ENCODE measurements at regions not wholly inside any gene's neighbourhood (a gene's known extent, or its start where the extent isn't known, plus 50 kb on each side); places are given as distances from the start of the nearest gene placed in this dataset.

DNA sequence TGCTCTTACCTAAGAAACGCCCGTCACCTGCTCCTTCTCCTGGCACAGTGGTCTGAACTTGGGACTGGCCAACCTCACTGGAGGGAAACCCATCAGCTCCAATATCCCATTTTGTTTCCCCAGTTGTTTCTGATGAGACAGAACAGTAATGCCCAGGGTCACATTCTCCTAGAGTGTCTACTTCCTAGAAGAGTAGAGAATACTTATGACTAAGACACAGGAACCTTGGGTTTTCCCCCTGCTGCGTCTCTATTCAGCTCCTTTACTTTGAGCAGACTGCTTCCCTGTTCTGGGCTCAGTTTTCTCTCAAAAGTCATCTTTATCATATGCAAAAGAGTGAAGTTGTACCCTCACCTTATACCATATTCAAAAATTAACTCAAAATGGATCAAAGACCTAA lies 79.4 kb downstream of the POLR2M start:
- Mint-ChIP-seq H3K9me3 (no peaks in the 10 kb centered on the region), H3K27ac (no peak overlapping the region), H3K4me3 (no peak overlapping the region), H3K36me3 (ENCODE audit: low read depth) (no peaks in the 10 kb centered on the region), H3K27me3 (peaks cover 3% of the 10 kb centered on the region), H3K4me1 (ENCODE audit: low read depth) (peaks cover 2% of the 10 kb centered on the region)
- intact Hi-C loops (cut with micrococcal nuclease), result no loop called here
- TF ChIP-seq, protein P1, sequence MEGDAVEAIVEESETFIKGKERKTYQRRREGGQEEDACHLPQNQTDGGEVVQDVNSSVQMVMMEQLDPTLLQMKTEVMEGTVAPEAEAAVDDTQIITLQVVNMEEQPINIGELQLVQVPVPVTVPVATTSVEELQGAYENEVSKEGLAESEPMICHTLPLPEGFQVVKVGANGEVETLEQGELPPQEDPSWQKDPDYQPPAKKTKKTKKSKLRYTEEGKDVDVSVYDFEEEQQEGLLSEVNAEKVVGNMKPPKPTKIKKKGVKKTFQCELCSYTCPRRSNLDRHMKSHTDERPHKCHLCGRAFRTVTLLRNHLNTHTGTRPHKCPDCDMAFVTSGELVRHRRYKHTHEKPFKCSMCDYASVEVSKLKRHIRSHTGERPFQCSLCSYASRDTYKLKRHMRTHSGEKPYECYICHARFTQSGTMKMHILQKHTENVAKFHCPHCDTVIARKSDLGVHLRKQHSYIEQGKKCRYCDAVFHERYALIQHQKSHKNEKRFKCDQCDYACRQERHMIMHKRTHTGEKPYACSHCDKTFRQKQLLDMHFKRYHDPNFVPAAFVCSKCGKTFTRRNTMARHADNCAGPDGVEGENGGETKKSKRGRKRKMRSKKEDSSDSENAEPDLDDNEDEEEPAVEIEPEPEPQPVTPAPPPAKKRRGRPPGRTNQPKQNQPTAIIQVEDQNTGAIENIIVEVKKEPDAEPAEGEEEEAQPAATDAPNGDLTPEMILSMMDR (IDR thresholded peaks at IDR 0.05), result no peak
- DNase-seq, result no peak
- POLR2A ChIA-PET, result no interaction called here
- no peak for ATAC-seq
- CTCF ChIA-PET, result no interaction called here

GRCh38 chr15:57789225-57789624 lies 82.7 kb downstream of the POLR2M start:
- H3K27ac Mint-ChIP-seq, result no peak overlapping the region
- POLR2A ChIA-PET, result interaction anchor here (0.6 kb wide), 1 partner anchor 40 kb away, joined by 3 read pairs; no protein-coding TSS in a partner anchor
- no peaks in the 10 kb centered on the region for H3K9me3 Mint-ChIP-seq

GRCh38 chr15:57792724-57793449 lies 86.4 kb downstream of the POLR2M start:
- TF ChIP-seq, protein P1 (IDR thresholded peaks at IDR 0.05), result no peak
- no peaks in the 10 kb centered on the region for H3K9me3 Mint-ChIP-seq
- H3K4me3 Mint-ChIP-seq, result no peak overlapping the region
- H3K4me1 Mint-ChIP-seq (ENCODE audit: low read depth), result no peaks in the 10 kb centered on the region
- intact Hi-C loops (cut with micrococcal nuclease), result no loop called here
- DNase-seq (no peak), ATAC-seq (no peak)
- peaks cover 1% of the 10 kb centered on the region for H3K27me3 Mint-ChIP-seq
- no peaks in the 10 kb centered on the region for H3K36me3 Mint-ChIP-seq (ENCODE audit: low read depth)
- ChIA-PET POLR2A (no interaction called here), CTCF (interaction anchor here (1.6 kb wide), 1 partner anchor 68 kb away, joined by 5 read pairs; no protein-coding TSS in a partner anchor)
- H3K27ac Mint-ChIP-seq, result no peak overlapping the region

More at GRCh38 chr15:57789225-57789624, 82.7 kb downstream of the POLR2M start:
- ATAC-seq (no peak), DNase-seq (no peak)
- Mint-ChIP-seq H3K4me1 (ENCODE audit: low read depth) (peaks cover 2% of the 10 kb centered on the region), H3K27me3 (peaks cover 3% of the 10 kb centered on the region), H3K36me3 (ENCODE audit: low read depth) (no peaks in the 10 kb centered on the region), H3K4me3 (no peak overlapping the region)
- CTCF ChIA-PET, result interaction anchor here (3.7 kb wide), 1 partner anchor 71 kb away, joined by 11 read pairs; no protein-coding TSS in a partner anchor
- intact Hi-C loops (cut with micrococcal nuclease), result no loop called here
- TF ChIP-seq, protein P1 (IDR thresholded peaks at IDR 0.05), result no peak

- no peak for DNase-seq
- H3K9me3 Mint-ChIP-seq, result no peaks in the 10 kb centered on the region
- ATAC-seq, result no peak
- no peak overlapping the region for H3K4me3 Mint-ChIP-seq
- ChIA-PET POLR2A (no interaction called here), CTCF (no interaction called here)
- no peaks in the 10 kb centered on the region for H3K27me3 Mint-ChIP-seq
- H3K36me3 Mint-ChIP-seq (ENCODE audit: low read depth), result no peaks in the 10 kb centered on the region
- intact Hi-C loops (cut with micrococcal nuclease), result no loop called here
- no peaks in the 10 kb centered on the region for H3K4me1 Mint-ChIP-seq (ENCODE audit: low read depth)
- H3K27ac Mint-ChIP-seq, result no peak overlapping the region
- TF ChIP-seq, protein P1 (IDR thresholded peaks at IDR 0.05), result no peak
Measured at GRCh38 chr15:57795261-57795660, 88.7 kb downstream of the POLR2M start.

GRCh38 chr15:57796146-57796545 lies 89.6 kb downstream of the POLR2M start:
- CTCF ChIA-PET, result no interaction called here
- no peak for ATAC-seq
- TF ChIP-seq, protein P1 (IDR thresholded peaks at IDR 0.05), result no peak
- Mint-ChIP-seq H3K9me3 (no peaks in the 10 kb centered on the region), H3K4me3 (no peak overlapping the region), H3K36me3 (ENCODE audit: low read depth) (no peaks in the 10 kb centered on the region), H3K4me1 (ENCODE audit: low read depth) (no peaks in the 10 kb centered on the region), H3K27me3 (no peaks in the 10 kb centered on the region), H3K27ac (no peak overlapping the region)
- DNase-seq, result no peak
- intact Hi-C loops (cut with micrococcal nuclease), result no loop called here
- POLR2A ChIA-PET, result no interaction called here

Measured in activated CD8-positive, alpha-beta T cell treated with anti-CD3 and anti-CD28 coated beads for 36 hours (primary cell).